Stomach (tissue), 8 donors: ENCODE measurements at regions not wholly inside any gene's neighbourhood (a gene's known extent, or its start where the extent isn't known, plus 50 kb on each side); places are given as distances from the start of the nearest gene placed in this dataset.
"Not testable (repeated sequence)": the region's sequence is repeated elsewhere in the genome, so short reads cannot be mapped to it uniquely, and the experiment has no call there.

ENCODE experiments used
- DNase-seq, 2 donors: peaks; one replicate each; pipeline versions ENCODE4 v3.0.0 to v3.0.0-alpha.2; 2013 to 2019
- H3K27ac ChIP-seq, 5 donors: fragments of 200-600 bp in 4 of 5; sonication (generic) in 4 of 5; one replicate each; pipeline ENCODE4 v1.5.1; 2013 to 2019; ENCODE audit warnings: mild to moderate bottlenecking in 1 of 5, moderate library complexity in 1 of 5
- H3K27me3 ChIP-seq, 3 donors: fragments of 200-600 bp; sonication (generic); one replicate each; pipeline ENCODE4 v1.5.1; 2017 to 2019; ENCODE audit warnings: mixed run types in 1 of 3
- H3K36me3 ChIP-seq, 4 donors: fragments of 200-600 bp; sonication (generic); 1 replicate in 3 of 4; 2 replicates in 1 of 4; pipeline ENCODE4 v1.5.1; 2016 to 2019
- H3K4me1 ChIP-seq, 4 donors: fragments of 200-600 bp; sonication (generic); one replicate each; pipeline ENCODE4 v1.5.1; 2016 to 2019
- H3K4me3 ChIP-seq, 4 donors: fragments of 200-600 bp; sonication (generic) in 3 of 4; one replicate each; pipeline ENCODE4 v1.5.1; 2016 to 2019; ENCODE audit warnings: mild to moderate bottlenecking in 1 of 4
- H3K9me3 ChIP-seq, 4 donors: fragments of 200-600 bp; sonication (generic); one replicate each; pipeline ENCODE4 v1.5.1; 2016 to 2019
- CTCF ChIP-seq, 7 experiments: fragments of 450-650 bp in 4 of 7; fragments of 200-600 bp in 3 of 7; sonication (generic) in 3 of 7; IDR thresholded peaks; one replicate each; pipeline ENCODE4 v1.5.1; 2016 to 2019; ENCODE audit warnings: antibody characterized with exemption in 7 of 7, control low read depth in 2 of 7, mild to moderate bottlenecking in 1 of 7
- EP300 ChIP-seq: sonication (generic); formaldehyde crosslinking; IDR thresholded peaks from one replicate; pipeline ENCODE4 v1.6.1; 2017; ENCODE audit warnings: antibody characterized with exemption
- POLR2A ChIP-seq, 4 donors: fragments of 450-650 bp; IDR thresholded peaks; one replicate each; pipeline ENCODE4 v1.6.1; 2016; ENCODE audit warnings: antibody characterized with exemption in 4 of 4, control low read depth in 2 of 4, mild to moderate bottlenecking in 1 of 4, moderate library complexity in 1 of 4
- POLR2AphosphoS5 ChIP-seq, 3 donors: sonication (generic); formaldehyde crosslinking; IDR thresholded peaks; one replicate each; pipeline ENCODE4 v1.6.1; 2016; ENCODE audit warnings: antibody characterized with exemption in 3 of 3
- WGBS, 5 donors: extraction: QIAGEN DNeasy Blood & Tissue Kit in 3 of 5; methylation state at CpG; one replicate each; pipeline versions ENCODE4 v1.1.5 to v1.1.7; 2013 to 2018; 5-methylcytosine and 5-hydroxymethylcytosine counted together
- intact Hi-C: fragments of 100-400 bp; cut with DNase I; formaldehyde crosslinking; loops from one replicate; pipeline ENCODE4 v1.15.1; 2023; ENCODE audit warnings: low total_unique reads
- donor health status: healthy with polysubstance abuse.
- donor health status: Bipolar disorder and iron deficiency.
- donor health status: healthy.

DNA sequence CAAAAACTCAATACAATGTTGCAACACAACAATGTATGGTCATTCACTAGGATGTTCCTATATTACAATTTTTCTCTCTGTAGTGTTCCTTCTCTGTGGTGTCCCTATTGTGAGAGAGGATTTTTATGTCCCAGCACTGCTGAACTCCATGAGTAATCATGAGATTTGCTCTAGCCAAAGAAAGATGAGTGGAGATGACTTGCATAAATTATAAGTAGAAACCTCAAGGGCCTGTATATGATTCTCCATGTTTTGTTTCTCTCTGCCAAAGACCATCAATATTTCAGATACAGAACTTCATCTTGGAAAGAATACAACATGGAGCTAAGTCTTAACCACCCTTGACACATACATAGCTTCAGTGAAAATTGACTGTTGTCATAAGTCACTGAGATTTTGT, 579.1 kb downstream of the TMTC2 start:
- Histone ChIP-seq H3K4me3 (no peak overlapping the region), H3K27me3 (no peaks in the 10 kb centered on the region), H3K36me3 (no peaks in the 10 kb centered on the region), H3K9me3 (peaks cover 0 to 8% (median 3%) of the 10 kb centered on the region in 4 donors), H3K4me1 (no peaks in the 10 kb centered on the region), H3K27ac (no peak overlapping the region)
- peak in 1 of 2 donors; percentile 12 for DNase-seq
- TF ChIP-seq POLR2A (IDR thresholded peaks at IDR 0.05) = no peak
- TF ChIP-seq CTCF (IDR thresholded peaks at IDR 0.05) = no peak
- no peak for TF ChIP-seq POLR2AphosphoS5 (IDR thresholded peaks at IDR 0.05)
- TF ChIP-seq EP300 = no peak
- intact Hi-C loops = no loop called here

GRCh38 chr12:83261998-83262397, 575.3 kb downstream of the TMTC2 start:
- Histone ChIP-seq H3K4me1 (no peaks in the 10 kb centered on the region), H3K27ac (no peak overlapping the region), H3K9me3 (no peaks in the 10 kb centered on the region), H3K36me3 (no peaks in the 10 kb centered on the region), H3K27me3 (no peaks in the 10 kb centered on the region), H3K4me3 (no peak overlapping the region)
- no peak for TF ChIP-seq EP300
- TF ChIP-seq CTCF (IDR thresholded peaks at IDR 0.05) = no peak
- TF ChIP-seq POLR2A (IDR thresholded peaks at IDR 0.05) = no peak
- TF ChIP-seq POLR2AphosphoS5 (IDR thresholded peaks at IDR 0.05) = no peak
- no peak for DNase-seq
- intact Hi-C loops = no loop called here

DNA sequence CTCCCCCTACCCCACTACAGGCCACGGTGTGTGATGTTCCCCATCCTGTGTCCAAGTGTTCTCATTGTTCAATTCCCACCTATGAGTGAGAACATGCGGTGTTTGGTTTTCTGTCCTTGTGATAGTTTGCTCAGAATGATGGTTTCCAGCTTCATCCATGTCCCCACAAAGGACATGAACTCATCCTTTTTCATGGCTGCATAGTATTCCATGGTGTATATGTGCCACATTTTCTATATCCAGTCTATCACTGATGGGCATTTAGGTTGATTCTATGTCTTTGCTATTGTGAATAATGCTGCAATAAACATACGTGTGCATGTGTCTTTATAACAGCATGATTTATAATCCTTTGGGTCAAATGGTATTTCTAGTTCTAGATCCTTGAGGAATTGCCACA, 573.4 kb downstream of the TMTC2 start:
- DNase-seq, H3K36me3 ChIP-seq, H3K9me3 ChIP-seq, H3K4me1 ChIP-seq, H3K27me3 ChIP-seq, intact Hi-C loops, H3K4me3 ChIP-seq, H3K27ac ChIP-seq: not testable (repeated sequence)
- 94 to 100% (median 97%) methylated on average over 3 of the region's 3 CpGs for WGBS, 5 donors

- Histone ChIP-seq H3K9me3 (no peaks in the 10 kb centered on the region), H3K27ac (no peak overlapping the region), H3K4me3 (no peak overlapping the region), H3K27me3 (no peaks in the 10 kb centered on the region), H3K4me1 (no peaks in the 10 kb centered on the region), H3K36me3 (no peaks in the 10 kb centered on the region)
- intact Hi-C loops = no loop called here
- no peak for DNase-seq
- TF ChIP-seq POLR2AphosphoS5 (IDR thresholded peaks at IDR 0.05) (no peak), CTCF (IDR thresholded peaks at IDR 0.05) (no peak), EP300 (no peak), POLR2A (IDR thresholded peaks at IDR 0.05) (no peak)
Measured at GRCh38 chr12:83257726-83258125, 571.0 kb downstream of the TMTC2 start.

DNA sequence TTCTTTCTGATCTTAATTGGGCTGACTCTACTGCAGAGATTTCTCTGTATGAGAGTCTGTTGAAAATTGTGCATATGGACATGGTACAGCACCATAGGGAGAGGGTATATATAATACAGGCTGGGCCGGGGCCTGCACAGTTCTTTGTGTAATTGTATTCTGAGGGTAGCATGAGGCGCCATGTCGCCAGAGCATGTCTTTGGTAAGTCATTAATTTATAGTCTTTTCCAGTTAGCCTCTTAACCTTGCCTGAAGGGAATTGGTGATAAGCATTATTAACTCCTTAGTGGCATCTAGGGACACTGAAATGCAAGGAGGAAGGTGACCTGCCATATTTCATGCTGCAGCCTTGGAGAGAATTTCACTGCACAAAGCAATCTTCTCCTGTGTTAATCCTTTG, 569.9 kb downstream of the TMTC2 start:
- TF ChIP-seq POLR2A (IDR thresholded peaks at IDR 0.05) = no peak
- no peak for TF ChIP-seq CTCF (IDR thresholded peaks at IDR 0.05)
- TF ChIP-seq POLR2AphosphoS5 (IDR thresholded peaks at IDR 0.05) = no peak
- TF ChIP-seq EP300 = no peak
- Histone ChIP-seq H3K36me3 (no peaks in the 10 kb centered on the region), H3K27me3 (no peaks in the 10 kb centered on the region), H3K4me3 (no peak overlapping the region), H3K27ac (no peak overlapping the region), H3K4me1 (no peaks in the 10 kb centered on the region), H3K9me3 (no peaks in the 10 kb centered on the region)
- no peak for DNase-seq
- intact Hi-C loops = no loop called here
- 70 to 92% (median 85%) methylated on average over 3 of the region's 3 CpGs for WGBS, 5 donors
